NCI-H1930 (cell line): ENCODE measurements at regions not wholly inside any gene's neighbourhood (a gene's known extent, or its start where the extent isn't known, plus 50 kb on each side); places are given as distances from the start of the nearest gene placed in this dataset.
"Not testable (repeated sequence)": the region's sequence is repeated elsewhere in the genome, so short reads cannot be mapped to it uniquely, and the experiment has no call there.

ENCODE experiments used
- DNase-seq, 2 experiments: peaks; one replicate each; lab custom pipeline; 2025; lab: John Stamatoyannopoulos, UW

DNA sequence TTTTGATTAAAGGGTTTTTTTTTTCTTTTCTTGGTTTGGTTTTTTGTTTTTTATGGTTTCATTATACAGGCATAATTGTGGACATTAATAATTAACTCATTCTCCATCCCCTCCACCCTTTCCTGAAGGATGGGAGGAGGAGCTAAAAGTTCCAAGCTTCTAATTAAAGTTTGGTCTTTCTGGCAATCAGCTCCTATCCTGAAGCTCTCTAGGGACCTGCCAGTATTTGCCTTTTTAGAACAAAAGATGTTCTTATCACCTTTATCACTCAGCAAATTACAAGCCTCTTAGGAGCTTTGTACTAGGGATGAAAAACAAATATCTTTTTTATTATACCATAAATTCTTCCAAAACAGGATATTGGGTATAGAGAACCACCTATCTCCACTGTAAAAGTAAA is 589.8 kb downstream of the PDHA2 start:
- no peak for DNase-seq

- no peak for DNase-seq
Observed at GRCh38 chr4:96431094-96431493, 591.2 kb downstream of the PDHA2 start.

- no peak for DNase-seq
Observed at GRCh38 chr4:96448315-96448872, 608.5 kb downstream of the PDHA2 start.

DNA sequence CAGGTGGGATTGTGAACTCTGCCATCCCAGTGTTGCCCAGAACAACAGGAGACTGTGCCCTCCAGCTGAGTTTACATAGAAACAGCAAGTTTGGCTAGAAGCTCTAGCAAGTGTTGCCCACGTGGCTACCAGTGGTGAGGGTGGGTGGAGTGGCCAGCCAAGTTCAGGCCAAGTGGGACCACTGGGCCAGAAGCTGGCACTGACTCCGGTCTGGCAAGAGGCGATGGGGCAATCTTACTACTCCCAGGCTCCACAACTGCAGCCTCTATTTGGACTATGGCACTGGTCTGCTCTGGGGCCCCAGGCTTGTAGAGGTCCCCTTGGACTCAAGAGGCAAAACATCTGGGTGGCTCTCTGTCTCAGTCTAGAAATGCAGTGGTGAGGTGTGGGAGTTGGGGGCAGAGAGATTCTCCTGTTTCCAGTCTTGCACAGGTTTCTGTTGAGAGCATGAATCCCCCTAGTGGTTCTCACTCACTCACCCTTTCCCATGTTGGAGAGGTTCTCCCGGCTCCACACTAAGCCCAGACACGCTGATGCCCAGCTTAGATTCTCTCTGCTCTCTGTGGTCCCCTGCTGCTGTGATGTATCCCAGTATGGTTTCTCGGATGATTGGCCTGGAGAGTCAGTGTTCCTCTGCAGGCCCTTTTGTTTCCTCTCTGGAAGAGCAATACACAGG is 615.3 kb downstream of the PDHA2 start:
- DNase-seq: no peak

DNA sequence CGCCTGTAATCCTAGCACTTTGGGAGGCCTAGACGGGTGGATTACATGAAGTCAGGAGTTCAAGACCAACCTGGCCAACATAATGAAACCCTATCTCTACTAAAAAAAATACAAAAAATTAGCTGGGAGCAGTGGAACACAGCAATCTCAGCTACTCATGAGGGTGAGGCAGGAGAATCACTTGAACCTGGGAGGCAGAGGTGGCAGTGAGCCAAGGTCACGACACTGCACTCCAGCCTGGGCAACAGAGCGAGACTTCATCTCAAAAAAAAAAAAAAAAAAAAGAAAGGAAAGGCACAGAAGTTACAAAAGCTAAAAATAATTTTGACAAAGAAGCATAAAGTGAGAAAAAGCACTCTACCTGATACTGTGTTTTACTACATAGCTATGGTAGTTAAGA is 618.1 kb downstream of the PDHA2 start:
- DNase-seq: not testable (repeated sequence)

- DNase-seq: no peak
Observed at GRCh38 chr4:96459105-96459504, 619.2 kb downstream of the PDHA2 start.

- no peak for DNase-seq
Observed at GRCh38 chr4:96465834-96466233, 625.9 kb downstream of the PDHA2 start.

- DNase-seq: no peak
Observed at GRCh38 chr4:96471956-96472867, 632.3 kb downstream of the PDHA2 start.

DNA sequence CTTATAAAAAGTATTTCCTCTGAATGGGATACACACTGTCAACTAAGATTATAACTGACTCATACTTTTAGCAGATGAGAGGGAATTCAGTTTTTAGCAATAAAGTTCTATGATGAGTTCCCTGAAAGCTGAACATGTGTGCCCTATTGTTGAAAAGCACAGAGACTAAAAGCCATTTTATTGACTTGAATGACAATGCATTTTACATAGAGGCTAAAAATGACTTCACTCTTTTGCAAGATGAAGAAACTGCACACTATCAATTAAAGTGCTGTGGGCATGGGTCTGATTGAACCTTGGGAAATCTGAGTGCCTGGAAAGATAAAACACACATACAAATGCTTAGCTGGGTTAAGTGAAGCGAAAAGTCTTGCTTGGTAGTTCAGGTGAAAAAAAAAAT is 633.4 kb downstream of the PDHA2 start:
- no peak for DNase-seq

DNA sequence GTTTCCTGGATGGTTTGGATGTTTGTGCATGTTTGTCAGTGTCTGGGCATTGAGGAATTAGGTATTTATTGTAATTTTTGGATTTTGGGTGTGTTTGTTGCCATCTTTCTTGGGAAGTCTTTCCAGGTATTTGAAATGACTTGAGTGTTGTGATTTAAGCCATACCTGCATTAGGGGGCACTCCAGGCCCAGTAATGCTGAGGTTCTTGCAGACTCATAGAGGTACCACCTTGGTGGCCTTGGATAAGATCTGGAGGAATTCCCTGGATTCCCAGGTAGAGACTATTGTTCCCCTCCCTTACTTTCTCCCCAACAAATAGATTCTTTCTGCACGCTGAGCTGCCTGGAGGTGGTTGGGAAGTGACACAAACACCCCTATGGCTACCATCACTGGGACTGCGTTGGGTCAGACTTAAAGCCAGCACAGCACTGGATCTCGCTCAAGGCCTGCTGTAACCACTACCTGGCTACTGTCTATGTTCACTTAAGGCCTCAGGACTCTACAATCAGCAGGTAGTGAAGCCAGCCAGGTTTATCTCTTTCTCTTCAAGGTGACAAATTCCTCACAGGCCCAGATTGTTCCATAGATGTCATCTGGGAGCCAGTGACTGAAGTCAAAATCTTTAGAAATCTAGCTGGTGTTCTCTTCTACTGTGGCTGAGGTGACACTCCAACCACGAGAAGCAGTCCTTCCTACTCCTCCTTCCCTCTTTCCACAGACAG is 643.6 kb downstream of the PDHA2 start:
- no peak for DNase-seq

DNA sequence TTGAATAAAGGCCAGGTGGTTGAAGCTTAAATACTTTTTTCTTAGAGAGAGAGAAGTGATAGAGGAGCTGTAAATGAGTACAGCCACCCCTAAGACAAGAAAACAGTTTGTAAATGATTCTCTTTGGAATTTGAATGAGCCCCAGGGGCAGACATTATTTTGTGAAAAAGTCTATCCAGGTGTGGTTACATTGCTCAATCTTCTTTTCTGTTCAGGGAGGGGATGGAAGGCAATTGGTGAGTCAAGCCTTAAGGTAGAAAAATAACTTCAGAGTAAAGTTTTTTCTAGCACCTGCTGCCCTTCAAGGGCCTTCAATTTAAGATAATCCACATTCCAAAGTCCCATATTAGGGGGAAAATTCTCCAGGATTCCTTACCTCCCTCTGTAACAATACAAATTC is 646.7 kb downstream of the PDHA2 start:
- DNase-seq: no peak

- no peak for DNase-seq
Observed at GRCh38 chr4:96497621-96498020, 657.7 kb downstream of the PDHA2 start.

GRCh38 chr4:96504386-96504785 is 664.5 kb downstream of the PDHA2 start:
- no peak for DNase-seq

DNA sequence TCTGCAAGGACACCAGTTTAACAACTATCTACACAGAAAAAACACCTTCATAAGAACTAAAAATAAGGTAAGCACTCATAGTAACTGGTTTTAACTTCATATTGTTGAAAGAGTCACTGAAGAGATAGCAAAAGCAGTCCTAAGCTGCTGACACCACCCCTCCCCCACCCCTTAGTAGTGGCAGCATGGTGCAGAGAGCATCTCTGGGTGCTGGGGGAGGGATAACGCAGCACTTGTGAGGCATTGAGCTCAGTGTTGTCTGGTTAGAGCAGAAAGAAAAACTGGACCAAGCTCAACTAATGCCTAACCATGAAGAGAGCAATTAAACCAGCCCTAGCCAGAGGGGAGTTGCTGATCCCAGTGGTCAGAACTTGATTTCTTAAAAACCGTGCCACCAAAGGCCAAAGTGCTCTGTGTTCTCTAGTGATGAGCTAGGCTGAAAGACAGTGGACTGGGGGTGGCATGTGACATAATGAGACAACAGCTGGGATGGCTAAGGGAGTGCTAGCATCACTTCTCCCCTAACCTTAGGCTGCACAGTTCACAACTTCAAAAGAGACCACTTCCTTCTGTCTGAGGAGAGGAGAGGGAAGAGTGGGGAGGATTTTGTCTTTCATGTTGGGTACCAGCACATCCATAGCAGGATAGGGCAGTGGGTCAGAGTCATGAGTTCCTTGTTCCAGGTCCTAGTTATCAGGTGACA is 669.3 kb downstream of the PDHA2 start:
- DNase-seq: no peak

GRCh38 chr4:96519291-96519690 is 679.4 kb downstream of the PDHA2 start:
- no peak for DNase-seq

GRCh38 chr4:96521046-96521536 is 681.2 kb downstream of the PDHA2 start:
- DNase-seq: no peak

DNA sequence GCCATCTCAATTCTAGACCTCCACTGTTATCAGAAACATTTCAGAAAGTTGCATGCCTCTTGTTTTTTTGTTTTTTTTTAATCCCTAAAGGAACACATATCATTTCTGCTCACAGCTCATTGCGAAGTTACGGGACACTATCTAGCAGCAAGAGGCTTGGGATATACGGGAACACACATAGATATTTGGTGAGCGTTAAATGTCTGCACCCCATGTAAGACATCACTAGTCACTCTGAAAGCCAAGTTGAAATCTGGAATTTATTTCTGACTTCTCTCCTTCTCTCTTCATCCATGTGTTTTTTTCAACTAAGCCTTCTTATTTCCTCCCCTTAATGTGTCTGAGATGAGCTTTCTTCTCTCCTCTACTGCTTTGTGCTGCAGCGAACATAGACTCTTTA is 683.7 kb downstream of the PDHA2 start:
- DNase-seq: no peak

DNA sequence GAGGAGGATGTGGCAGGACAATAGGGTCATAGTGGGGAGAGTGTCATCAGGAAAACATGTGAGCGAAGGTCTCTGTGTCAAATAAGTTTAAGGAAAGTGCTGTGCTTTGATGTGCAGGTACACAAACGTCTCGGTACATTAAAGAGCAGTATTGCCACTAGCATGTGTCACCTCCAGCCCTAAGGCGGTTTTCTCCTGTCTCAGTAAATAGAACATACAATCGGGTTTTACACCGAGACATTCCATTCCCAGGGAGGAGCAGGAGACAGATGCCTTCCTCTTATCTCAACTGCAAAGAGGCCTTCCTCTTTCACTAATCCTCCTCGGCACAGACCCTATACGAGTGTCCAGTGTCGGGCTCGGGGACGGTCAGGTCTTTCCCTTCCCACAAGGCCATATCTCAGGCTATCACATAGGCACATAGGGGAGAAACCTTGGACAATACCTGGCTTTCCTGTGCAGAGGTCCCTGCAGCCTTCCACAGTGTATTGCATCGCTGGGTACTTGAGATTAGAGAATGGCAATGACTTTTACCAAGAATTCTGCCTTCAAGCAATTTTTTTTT is 684.5 kb downstream of the PDHA2 start:
- DNase-seq: no peak

- DNase-seq: no peak
Observed at GRCh38 chr4:96525898-96526297, 686.0 kb downstream of the PDHA2 start.

GRCh38 chr4:96526625-96527024 is 686.7 kb downstream of the PDHA2 start:
- no peak for DNase-seq

DNA sequence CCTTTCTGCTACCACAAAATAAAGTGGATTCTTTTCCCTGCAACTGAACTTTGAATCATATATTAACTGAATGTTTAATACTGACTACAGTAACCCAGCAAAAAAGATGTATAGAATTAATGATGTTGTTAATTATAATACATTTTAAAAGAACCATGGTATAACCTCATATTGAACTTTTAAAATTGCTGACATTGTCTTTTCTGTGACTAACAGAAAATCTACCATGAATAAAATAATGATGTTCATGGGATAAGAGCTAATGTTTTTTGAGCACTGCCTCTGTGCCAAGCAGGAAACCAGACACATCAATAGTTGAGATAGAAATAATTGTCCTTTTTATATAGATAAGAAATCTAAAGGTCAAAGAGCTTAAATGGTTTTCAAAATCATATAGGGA is 691.9 kb downstream of the PDHA2 start:
- DNase-seq: no peak
